Stomach smooth muscle (tissue), 2 donors: ENCODE measurements at regions not wholly inside any gene's neighbourhood (a gene's known extent, or its start where the extent isn't known, plus 50 kb on each side); places are given as distances from the start of the nearest gene placed in this dataset.

Experiments used
- H3K27ac ChIP-seq: one replicate; pipeline ENCODE4 v1.7.0; 2013; ENCODE audit warnings: mild to moderate bottlenecking, low read length, inconsistent platforms
- H3K27me3 ChIP-seq, 2 donors: one replicate each; pipeline ENCODE4 v1.7.0; 2013; ENCODE audit warnings: low read length in 2 of 2; ENCODE audit not compliant: insufficient read depth in 2 of 2, control insufficient read depth in 1 of 2
- H3K36me3 ChIP-seq, 2 donors: one replicate each; pipeline ENCODE4 v1.7.0; 2013; ENCODE audit warnings: low read length in 2 of 2; ENCODE audit not compliant: control insufficient read depth in 2 of 2, insufficient read depth in 2 of 2
- H3K4me1 ChIP-seq: one replicate; pipeline ENCODE4 v1.7.0; 2013; ENCODE audit warnings: low read length; ENCODE audit not compliant: control insufficient read depth, insufficient read depth
- H3K4me3 ChIP-seq, 2 donors: one replicate each; pipeline ENCODE4 v1.7.0; 2013; ENCODE audit warnings: low read length in 2 of 2
- H3K9ac ChIP-seq, 2 donors: one replicate each; pipeline ENCODE4 v1.7.0; 2013; ENCODE audit warnings: low read length in 2 of 2, mild to moderate bottlenecking in 1 of 2
- H3K9me3 ChIP-seq, 2 donors: one replicate each; pipeline ENCODE4 v1.7.0; 2013; ENCODE audit warnings: low read length in 2 of 2; ENCODE audit not compliant: control insufficient read depth in 2 of 2
- donor health status: healthy.
- donor health status: Pancreatic carcinoma.

DNA sequence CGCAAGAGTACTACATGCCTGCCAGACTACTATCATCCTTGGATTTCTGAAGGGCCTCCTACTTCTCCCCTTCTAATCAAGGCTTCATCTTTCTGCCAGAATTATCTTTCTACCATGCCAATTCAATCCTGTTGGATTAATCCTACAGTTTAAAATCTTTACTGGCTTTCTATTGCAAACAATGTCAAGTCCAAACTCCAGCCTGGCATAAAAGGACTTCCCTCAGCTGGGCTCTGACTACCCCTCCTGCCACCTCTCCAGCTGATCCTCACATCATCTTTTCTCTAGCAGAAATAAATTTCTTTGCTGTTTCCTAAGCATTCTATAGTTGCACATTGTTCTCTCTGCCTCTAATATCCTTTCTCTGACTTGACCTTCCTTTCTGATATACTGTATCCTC, 119.7 kb upstream of the RAD23B start:
- Histone ChIP-seq H3K9ac (no peak overlapping the region), H3K36me3 (no peaks in the 10 kb centered on the region), H3K4me3 (no peak overlapping the region), H3K9me3 (no peaks in the 10 kb centered on the region), H3K4me1 (no peaks in the 10 kb centered on the region), H3K27me3 (no peaks in the 10 kb centered on the region), H3K27ac (no peak overlapping the region)

DNA sequence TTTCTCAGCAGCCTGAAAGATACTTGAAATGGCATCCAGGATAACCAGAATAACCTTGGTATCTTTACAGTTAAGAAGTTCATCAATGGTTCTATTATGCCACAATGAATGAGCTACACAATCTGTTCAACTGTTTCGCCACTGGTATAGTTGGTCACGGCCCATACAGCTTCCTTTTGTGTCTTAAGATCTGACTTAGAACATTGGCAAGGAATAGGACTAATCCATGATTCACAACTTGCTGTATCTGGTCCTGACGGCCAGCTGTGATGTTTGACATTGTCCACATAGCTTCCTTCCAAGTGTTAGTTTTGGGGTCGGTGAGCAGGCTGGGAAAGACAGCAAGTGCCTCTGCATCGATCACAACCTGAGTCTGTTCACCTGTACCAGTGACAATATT, 113.3 kb upstream of the RAD23B start:
- H3K27me3 ChIP-seq, result peaks cover 0 to 2% of the 10 kb centered on the region in 2 donors
- no peaks in the 10 kb centered on the region for H3K36me3 ChIP-seq
- no peak overlapping the region for H3K27ac ChIP-seq
- H3K9ac ChIP-seq, result no peak overlapping the region
- no peaks in the 10 kb centered on the region for H3K9me3 ChIP-seq
- no peak overlapping the region for H3K4me3 ChIP-seq
- H3K4me1 ChIP-seq, result no peaks in the 10 kb centered on the region

DNA sequence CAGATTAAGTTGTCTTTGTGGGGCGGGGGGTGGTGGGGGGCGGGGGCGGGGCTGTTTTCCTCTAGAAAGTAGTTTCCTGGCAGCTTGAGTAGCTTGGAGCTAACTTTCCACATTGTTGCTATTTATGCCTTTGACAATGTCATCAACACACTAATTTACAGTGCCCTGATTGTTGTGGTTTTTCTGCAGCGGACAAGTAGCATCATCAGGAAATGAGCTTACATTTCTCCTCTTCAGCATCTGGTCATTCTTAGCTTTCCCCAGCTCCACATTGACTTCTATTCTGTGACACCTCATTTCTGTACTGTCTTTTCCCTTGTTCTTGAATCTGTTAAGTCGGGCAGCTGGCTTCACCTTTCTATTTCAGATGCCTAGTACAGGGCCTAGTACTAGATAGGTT, 112.3 kb upstream of the RAD23B start:
- H3K4me1 ChIP-seq, result no peaks in the 10 kb centered on the region
- no peak overlapping the region for H3K27ac ChIP-seq
- H3K9me3 ChIP-seq, result no peaks in the 10 kb centered on the region

DNA sequence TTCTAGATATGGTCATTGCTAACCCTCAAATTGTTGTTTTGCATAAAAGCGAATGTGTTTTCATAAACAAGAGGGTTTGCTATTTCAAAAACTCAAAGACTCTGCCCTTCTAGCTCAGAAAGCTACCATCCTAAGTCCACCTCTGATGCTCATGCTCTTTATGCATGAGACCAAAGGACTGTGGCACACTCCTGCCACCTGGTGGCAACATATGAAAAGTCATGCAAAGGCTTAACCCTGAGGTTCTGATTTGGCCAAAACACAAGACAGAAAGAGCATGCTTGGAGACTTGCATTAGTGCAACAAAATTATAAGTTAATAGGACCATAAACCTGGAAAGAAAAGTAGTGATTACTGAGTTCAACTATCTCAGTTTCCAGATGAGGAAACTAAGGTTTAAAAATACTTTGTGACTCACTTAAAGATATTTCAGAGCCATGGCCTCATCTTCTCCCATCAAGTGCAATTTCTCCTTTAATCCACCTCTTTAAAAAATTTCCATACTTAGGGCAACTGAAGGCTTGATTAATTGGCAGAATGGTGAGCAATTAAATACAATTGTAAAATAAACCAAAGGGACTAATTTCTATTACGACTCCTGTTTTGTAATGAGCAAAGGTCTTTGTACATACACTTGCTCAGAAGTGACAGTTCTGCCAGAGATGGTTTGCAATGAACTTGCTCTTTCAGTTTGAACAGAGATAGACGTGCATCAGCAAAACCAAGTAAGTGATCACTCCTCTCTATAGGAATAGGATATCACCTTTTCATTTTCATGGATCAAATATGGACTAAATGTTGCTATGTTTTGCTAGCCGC, 110.7 kb upstream of the RAD23B start:
- Histone ChIP-seq H3K9ac (no peak overlapping the region), H3K4me3 (no peak overlapping the region), H3K36me3 (no peaks in the 10 kb centered on the region), H3K9me3 (no peaks in the 10 kb centered on the region), H3K4me1 (peaks cover 10% of the 10 kb centered on the region), H3K27ac (no peak overlapping the region), H3K27me3 (peaks cover 0 to 2% of the 10 kb centered on the region in 2 donors)

More for the DNA sequence above, 112.3 kb upstream of the RAD23B start:
- no peak overlapping the region for H3K4me3 ChIP-seq
- peaks cover 0 to 2% of the 10 kb centered on the region in 2 donors for H3K27me3 ChIP-seq
- no peak overlapping the region for H3K9ac ChIP-seq
- H3K36me3 ChIP-seq, result no peaks in the 10 kb centered on the region

DNA sequence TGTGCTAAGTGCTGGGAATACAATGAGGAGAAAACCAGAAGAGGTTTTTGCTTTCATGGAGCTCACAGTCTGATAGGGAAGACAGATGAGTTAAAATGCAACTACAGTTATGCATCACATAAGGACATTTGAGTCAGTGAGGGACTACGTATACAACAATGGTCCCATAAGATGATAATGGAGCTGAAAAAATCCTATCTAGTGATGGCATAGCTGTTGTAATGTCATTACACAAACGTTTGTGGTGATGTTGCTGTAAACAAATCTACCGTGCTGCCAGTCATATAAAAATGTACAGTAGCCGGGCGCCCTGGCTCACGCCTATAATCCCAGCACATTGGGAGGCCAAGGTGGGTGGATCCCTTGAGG, 110.1 kb upstream of the RAD23B start:
- no peak overlapping the region for H3K27ac ChIP-seq
- peaks cover 10% of the 10 kb centered on the region for H3K4me1 ChIP-seq
- peaks cover 0 to 2% of the 10 kb centered on the region in 2 donors for H3K27me3 ChIP-seq
- no peak overlapping the region for H3K9ac ChIP-seq
- no peak overlapping the region for H3K4me3 ChIP-seq
- H3K36me3 ChIP-seq, result no peaks in the 10 kb centered on the region
- no peaks in the 10 kb centered on the region for H3K9me3 ChIP-seq

DNA sequence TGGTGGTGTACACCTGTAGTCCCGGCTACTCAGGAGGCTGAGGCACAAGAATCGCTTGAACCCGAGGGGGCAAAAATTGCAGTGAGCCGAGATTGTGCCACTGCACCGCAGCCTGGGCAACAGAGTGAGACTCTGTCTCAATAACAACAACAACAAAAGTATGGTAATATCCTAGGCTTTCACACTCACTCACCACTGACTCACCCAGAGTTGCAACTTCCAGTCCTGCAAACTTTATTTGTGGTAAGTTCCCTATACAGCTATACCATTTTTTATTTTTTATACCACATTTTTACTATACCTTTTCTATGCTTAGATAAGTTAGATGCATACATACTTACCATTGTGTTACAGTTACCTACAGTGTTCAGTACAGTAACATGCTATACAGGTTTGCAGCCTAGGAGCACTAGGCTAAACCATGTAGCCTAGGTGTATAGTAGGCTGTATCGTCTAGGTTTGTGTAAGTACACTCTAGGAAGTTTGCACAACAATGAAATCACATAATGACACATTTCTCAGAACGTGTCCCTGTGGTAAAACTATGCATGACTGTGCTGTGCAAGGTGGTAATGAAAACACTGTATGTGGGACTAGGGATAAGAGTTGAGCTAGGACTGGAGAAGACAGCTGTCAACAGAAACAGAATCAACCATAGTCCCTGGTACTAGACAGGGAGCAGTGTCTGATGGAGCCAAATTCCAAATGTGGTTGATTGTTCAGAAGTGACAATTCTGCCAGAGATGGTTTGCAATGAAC, 109.5 kb upstream of the RAD23B start:
- H3K9ac ChIP-seq, result no peak overlapping the region
- H3K36me3 ChIP-seq, result no peaks in the 10 kb centered on the region
- H3K27ac ChIP-seq, result no peak overlapping the region
- no peaks in the 10 kb centered on the region for H3K9me3 ChIP-seq
- peaks cover 0 to 2% of the 10 kb centered on the region in 2 donors for H3K27me3 ChIP-seq
- H3K4me3 ChIP-seq, result no peak overlapping the region
- H3K4me1 ChIP-seq, result peaks cover 10% of the 10 kb centered on the region

DNA sequence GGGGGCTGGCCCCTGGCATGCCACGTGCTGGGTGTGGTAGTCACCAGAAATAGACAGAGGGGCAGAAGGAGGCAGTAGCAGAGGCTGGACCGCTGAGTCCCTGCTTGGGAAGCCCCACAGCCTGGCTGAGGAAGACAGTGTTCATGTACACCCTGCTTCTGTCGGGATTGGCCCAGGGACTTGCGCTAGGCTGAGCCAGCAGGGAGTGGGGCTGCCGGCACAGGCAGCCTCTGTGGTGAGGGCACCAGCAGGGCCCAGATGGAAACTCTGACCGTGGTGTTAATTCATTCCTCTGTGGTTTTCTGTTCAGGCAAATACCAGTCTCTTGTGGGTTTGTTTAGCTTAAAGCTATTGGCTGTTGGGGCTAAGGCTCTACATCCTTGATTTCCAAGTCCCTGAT, 108.6 kb upstream of the RAD23B start:
- Histone ChIP-seq H3K4me1 (peaks cover 10% of the 10 kb centered on the region), H3K27me3 (peaks cover 0 to 2% of the 10 kb centered on the region in 2 donors), H3K9ac (no peak overlapping the region), H3K4me3 (no peak overlapping the region), H3K27ac (no peak overlapping the region), H3K9me3 (no peaks in the 10 kb centered on the region), H3K36me3 (no peaks in the 10 kb centered on the region)

DNA sequence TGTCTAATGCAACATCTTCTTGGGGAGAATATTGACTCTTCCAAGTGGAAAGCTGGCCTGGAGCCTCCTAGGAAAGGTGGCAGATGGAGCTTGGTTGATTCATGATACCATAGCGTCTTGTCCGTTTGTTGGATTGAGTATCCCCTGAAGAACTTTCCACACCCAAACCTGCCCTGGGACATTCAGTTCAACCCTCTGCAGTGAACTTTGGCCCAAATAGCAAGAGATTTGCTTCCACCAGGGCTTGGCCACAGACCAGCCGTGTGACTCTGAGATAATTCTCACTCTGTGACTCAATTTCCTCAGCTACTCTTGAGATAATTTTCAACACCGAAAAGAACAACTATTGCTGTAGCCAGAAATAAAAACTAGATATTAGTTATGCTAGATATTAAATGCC, 108.0 kb upstream of the RAD23B start:
- Histone ChIP-seq H3K9ac (no peak overlapping the region), H3K27me3 (no peaks in the 10 kb centered on the region), H3K36me3 (no peaks in the 10 kb centered on the region), H3K9me3 (no peaks in the 10 kb centered on the region), H3K27ac (no peak overlapping the region), H3K4me3 (no peak overlapping the region), H3K4me1 (peaks cover 10% of the 10 kb centered on the region)

DNA sequence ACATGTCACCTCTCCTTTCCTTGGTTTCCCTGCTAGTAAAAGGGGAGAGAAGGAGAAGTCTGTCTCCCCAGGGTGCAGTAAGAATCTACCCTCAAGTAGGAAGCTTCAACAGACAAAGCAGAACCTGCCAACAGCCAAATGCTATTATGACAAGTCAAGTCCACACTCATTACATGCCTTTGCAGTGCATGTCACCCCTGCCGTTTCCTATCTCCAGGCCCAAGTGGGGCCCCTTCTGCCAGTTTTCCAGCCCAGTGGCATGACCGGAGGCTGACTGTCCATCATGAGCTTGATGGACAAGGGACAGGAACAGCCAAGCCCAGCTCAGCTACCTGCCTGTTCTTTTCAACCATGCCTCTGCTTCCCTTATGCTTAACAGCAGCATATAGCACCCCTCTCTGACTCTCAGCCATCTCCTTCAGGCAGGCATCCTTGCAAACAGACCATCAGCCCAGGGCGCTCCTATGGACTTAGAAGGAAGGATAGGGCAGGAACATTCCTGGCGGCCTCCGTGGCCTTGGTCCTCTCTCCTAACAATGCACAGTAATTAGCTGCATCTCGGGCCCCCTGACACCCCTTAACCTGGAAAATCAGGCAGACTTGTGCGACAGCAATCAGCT, 107.2 kb upstream of the RAD23B start:
- no peaks in the 10 kb centered on the region for H3K27me3 ChIP-seq
- H3K36me3 ChIP-seq, result no peaks in the 10 kb centered on the region
- peaks cover 10% of the 10 kb centered on the region for H3K4me1 ChIP-seq
- H3K27ac ChIP-seq, result no peak overlapping the region
- no peaks in the 10 kb centered on the region for H3K9me3 ChIP-seq
- no peak overlapping the region for H3K4me3 ChIP-seq
- H3K9ac ChIP-seq, result no peak overlapping the region

DNA sequence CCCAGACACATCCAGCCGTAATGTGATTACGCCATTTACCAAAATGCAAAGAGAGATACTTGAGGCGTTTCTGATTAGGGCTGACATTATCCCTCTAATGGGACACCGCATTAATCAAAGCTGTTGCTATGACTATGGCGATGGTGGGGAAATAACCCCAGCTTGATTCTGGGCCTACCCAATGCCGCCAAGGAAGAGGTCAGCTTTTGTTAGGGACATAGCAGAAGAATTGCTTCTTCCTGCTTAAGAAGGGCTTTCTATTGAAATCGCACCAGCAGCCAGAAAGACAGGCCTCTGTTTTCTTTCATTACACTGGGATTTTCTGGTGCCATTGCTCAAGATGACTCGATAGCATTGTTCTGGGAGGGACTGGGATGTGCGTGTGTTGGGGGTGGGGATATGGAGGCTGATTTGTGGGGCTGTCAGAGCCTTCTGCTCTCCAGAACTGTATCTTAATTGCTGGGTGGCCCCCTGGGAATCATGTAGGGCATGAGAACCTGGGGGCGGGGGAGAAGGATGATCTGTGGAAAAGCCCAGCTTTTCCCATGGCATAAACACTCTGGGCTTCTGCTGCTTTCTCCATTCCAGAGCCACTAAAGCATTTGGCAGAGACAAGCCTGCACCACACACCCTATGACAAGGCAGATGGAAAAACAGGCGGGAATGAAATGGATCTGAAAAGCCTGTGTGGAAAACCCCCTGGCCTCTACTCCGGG, 106.5 kb upstream of the RAD23B start:
- peaks cover 10% of the 10 kb centered on the region for H3K4me1 ChIP-seq
- no peak overlapping the region for H3K4me3 ChIP-seq

More for the DNA sequence above, 106.5 kb upstream of the RAD23B start:
- Histone ChIP-seq H3K9ac (no peak overlapping the region), H3K27me3 (peaks cover 0 to 2% of the 10 kb centered on the region in 2 donors), H3K9me3 (no peaks in the 10 kb centered on the region), H3K27ac (peak overlapping the region; percentile 31), H3K36me3 (no peaks in the 10 kb centered on the region)
